ENCODE measurements at regions not wholly inside any gene's neighbourhood (a gene's known extent, or its start where the extent isn't known, plus 50 kb on each side); places are given as distances from the start of the nearest gene placed in this dataset.
"Not testable (repeated sequence)": the region's sequence is repeated elsewhere in the genome, so short reads cannot be mapped to it uniquely, and the experiment has no call there.

DNA sequence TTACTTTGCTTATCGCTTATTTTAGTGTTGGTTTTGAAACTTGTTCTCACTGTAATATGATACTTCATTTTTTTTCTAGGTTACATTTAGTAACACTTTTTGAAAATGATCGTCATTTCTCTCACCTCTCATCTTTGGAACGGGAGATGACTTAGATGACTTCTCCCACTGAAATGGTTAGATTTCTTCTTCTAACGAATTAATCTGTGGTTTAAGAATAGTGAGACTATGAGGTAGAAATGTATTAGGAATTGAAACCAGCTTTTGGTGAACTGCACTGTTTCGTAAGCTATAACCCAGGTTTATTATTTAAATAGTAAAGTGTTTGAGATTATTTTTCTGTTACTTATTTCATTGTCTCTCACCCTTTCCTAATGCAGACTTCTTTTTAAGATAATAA lies 93.7 kb downstream of the PRR15 start:
- TF ChIP-seq POLR2AphosphoS5 (IDR thresholded peaks at IDR 0.05) (no peak), POLR2A (IDR thresholded peaks at IDR 0.05) (no peak), EP300 (IDR thresholded peaks at IDR 0.05) (no peak)
- TF ChIP-seq, protein P1, sequence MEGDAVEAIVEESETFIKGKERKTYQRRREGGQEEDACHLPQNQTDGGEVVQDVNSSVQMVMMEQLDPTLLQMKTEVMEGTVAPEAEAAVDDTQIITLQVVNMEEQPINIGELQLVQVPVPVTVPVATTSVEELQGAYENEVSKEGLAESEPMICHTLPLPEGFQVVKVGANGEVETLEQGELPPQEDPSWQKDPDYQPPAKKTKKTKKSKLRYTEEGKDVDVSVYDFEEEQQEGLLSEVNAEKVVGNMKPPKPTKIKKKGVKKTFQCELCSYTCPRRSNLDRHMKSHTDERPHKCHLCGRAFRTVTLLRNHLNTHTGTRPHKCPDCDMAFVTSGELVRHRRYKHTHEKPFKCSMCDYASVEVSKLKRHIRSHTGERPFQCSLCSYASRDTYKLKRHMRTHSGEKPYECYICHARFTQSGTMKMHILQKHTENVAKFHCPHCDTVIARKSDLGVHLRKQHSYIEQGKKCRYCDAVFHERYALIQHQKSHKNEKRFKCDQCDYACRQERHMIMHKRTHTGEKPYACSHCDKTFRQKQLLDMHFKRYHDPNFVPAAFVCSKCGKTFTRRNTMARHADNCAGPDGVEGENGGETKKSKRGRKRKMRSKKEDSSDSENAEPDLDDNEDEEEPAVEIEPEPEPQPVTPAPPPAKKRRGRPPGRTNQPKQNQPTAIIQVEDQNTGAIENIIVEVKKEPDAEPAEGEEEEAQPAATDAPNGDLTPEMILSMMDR (IDR thresholded peaks at IDR 0.05): no peak
- DNase-seq (no peak), ATAC-seq (ENCODE audit: low FRiP score in 2 of 2) (no peak)
- H3K27me3 ChIP-seq: no peaks in the 10 kb centered on the region
- H3K9me3 ChIP-seq: no peaks in the 10 kb centered on the region
- H3K27ac ChIP-seq: no peak overlapping the region
- 78 to 84% methylated on average over 5 of the region's 5 CpGs for WGBS, 2 donors
- H3K4me3 ChIP-seq: no peak overlapping the region
- no peaks in the 10 kb centered on the region for H3K36me3 ChIP-seq
- no peaks in the 10 kb centered on the region for H3K4me1 ChIP-seq

DNA sequence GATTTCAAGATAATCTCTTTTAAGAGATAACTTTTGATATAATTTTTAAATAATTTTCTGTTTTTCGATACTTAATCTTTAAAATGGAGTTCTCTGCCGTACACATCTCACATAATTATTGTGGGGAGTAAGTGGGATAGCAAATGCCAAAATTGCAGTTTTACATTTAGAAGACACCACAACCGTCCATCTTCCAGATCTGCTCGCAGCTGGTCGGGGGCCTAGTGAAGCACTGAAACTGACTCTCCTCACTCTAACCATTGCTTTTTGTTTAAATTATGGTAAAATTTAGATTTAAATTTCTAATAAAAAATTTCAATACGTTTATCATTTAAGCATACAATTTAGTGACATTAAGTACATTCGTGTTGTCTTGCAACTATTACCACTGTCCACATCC lies 94.2 kb downstream of the PRR15 start:
- Histone ChIP-seq H3K27me3 (no peaks in the 10 kb centered on the region), H3K27ac (no peak overlapping the region), H3K36me3 (no peaks in the 10 kb centered on the region), H3K4me3 (no peak overlapping the region), H3K9me3 (no peaks in the 10 kb centered on the region), H3K4me1 (no peaks in the 10 kb centered on the region)
- TF ChIP-seq, protein P1 (IDR thresholded peaks at IDR 0.05): no peak
- TF ChIP-seq EP300 (IDR thresholded peaks at IDR 0.05) (no peak), POLR2AphosphoS5 (IDR thresholded peaks at IDR 0.05) (no peak), POLR2A (IDR thresholded peaks at IDR 0.05) (no peak)
- ATAC-seq (ENCODE audit: low FRiP score in 2 of 2) (no peak), DNase-seq (no peak)
- WGBS, 2 donors: 91 to 92% methylated on average over 7 of the region's 7 CpGs

DNA sequence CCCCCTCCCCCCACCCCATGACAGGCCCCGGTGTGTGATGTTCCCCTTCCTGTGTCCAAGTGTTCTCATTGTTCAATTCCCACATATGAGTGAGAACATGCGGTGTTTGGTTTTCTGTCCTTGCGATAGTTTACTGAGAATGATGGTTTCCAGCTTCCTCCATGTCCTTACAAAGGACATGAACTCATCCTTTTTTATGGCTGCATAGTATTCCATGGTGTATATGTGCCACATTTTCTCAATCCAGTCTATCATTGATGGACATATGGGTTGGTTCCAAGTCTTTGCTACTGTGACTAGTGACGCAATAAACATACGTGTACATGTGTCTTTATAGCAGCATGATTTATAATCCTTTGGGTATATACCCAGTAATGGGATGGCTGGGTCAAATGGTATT lies 95.6 kb downstream of the PRR15 start:
- not testable (repeated sequence) for H3K4me3 ChIP-seq; DNase-seq; H3K36me3 ChIP-seq; H3K9me3 ChIP-seq; H3K27ac ChIP-seq; H3K4me1 ChIP-seq; ATAC-seq (ENCODE audit: low FRiP score in 2 of 2); H3K27me3 ChIP-seq
- WGBS, 2 donors: 87% methylated on average over 5 of the region's 5 CpGs

DNA sequence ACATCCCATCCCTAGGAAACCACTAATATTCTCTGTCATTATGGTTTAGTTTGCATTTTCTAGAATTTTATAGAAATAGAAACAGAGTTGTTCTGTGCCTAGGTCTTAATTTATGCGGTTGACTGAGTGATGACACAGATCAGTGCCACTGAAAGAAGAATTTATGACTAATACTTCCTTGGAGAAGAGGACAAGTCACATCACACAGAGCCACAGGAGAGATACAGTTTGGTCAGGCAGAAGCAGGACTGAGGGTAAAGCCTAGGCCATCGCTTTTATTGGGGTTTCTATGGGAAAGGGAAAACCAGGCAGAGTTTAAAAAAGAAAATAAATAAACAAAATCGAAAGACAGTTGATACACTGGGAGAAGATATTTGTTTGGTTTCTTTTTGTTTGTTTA lies 99.3 kb downstream of the PRR15 start:
- not testable (repeated sequence) for H3K9me3 ChIP-seq; DNase-seq; H3K27ac ChIP-seq; ATAC-seq (ENCODE audit: low FRiP score in 2 of 2); H3K4me3 ChIP-seq; H3K36me3 ChIP-seq; H3K27me3 ChIP-seq; H3K4me1 ChIP-seq
- WGBS, 2 donors: 75 to 81% methylated on average over 3 of the region's 3 CpGs

DNA sequence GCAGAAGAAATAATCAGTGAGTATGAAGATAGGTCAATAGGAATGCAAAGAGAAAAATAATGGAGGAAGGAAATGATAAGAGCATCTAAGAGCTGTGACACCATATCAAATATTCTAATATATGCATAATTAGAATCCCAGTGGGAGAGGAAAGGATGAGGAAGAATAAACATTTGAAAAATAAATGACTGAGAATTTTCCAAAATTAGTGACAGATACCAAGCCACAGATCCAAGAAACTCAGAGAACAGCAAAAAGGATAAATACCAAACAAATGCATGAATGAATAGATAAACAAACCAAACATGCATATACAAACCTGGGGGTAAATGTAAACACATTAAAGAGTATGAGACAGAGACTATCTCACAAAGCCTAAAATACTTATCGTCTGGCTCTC lies 101.4 kb downstream of the PRR15 start:
- H3K4me1 ChIP-seq; DNase-seq; ATAC-seq (ENCODE audit: low FRiP score in 2 of 2); H3K36me3 ChIP-seq; H3K27me3 ChIP-seq; H3K4me3 ChIP-seq; H3K27ac ChIP-seq; H3K9me3 ChIP-seq: not testable (repeated sequence)
- WGBS, 2 donors: 71 to 80% methylated on average over 1 of the region's 1 CpG

DNA sequence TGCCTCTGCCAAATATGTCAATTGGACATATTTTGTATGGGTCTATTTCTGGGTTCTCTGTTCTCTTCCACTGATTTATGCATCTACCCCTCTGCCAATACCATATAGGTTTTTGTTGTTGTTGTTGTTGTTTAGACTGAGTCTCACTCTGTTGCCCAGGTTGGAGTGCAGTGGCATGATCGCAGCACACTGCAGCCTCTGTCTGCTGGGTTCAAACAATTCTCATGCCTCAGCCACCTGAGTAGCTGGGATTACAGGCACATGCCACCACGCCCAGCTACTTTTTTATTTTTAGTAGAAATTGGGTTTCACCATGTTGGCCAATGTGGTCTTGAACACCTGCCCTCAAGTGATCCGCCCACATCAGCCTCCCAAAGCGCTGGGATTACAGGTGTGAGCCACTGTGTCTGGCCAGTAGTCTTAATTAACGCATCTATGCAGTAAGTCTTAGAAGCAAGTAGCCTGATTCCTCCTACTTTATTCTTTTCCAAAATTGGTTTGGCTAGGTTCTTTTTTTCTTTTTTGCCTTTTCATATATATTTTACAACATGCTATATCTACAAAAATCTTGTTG lies 103.5 kb downstream of the PRR15 start:
- H3K27me3 ChIP-seq; ATAC-seq (ENCODE audit: low FRiP score in 2 of 2); DNase-seq; H3K9me3 ChIP-seq; H3K4me1 ChIP-seq; H3K4me3 ChIP-seq; H3K27ac ChIP-seq; H3K36me3 ChIP-seq: not testable (repeated sequence)
- 92 to 96% methylated on average over 3 to 5 of the region's 5 CpGs for WGBS, 2 donors

DNA sequence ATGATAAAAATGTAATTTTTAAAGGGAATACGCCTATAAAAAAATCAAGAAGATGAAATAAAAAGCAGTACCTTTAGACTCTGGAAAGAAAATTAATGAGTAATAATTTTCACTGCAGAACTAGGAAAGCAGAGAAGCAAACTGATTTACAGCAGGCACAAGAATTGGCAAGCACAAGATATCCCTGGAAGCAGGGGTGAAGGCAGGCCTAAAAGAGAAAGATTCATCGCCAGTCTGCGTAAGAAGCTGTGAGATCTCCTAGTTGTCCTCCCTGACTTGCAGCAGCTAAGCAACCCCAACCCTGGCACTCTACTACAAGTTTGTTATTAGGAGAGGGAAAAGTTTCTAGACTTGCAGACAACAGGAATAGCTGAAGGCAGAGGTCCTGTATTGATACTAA lies 107.7 kb downstream of the PRR15 start:
- 74 to 88% methylated on average over 3 of the region's 3 CpGs for WGBS, 2 donors
- not testable (repeated sequence) for ATAC-seq (ENCODE audit: low FRiP score in 2 of 2); H3K4me3 ChIP-seq; H3K4me1 ChIP-seq; H3K27me3 ChIP-seq; H3K36me3 ChIP-seq; H3K27ac ChIP-seq; H3K9me3 ChIP-seq; DNase-seq

DNA sequence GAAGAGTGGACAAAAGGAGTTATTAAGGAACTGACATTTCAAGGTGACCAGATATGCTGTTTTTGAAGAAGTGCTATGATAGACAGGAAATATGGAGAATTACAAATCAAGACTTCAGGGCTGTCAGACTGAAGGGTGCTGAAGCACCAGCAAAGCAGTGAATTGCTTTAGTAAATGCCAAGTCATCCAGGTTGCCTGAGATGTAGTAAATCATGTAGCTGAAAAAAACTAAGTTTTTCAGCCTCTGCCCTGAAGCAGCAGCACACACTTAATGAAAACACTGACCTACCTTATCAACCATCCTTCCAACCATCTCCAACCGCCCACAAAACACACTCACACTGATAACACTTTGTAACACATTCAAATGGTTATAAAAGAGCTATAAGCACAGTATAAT lies 110.0 kb downstream of the PRR15 start:
- H3K27ac ChIP-seq; H3K27me3 ChIP-seq; ATAC-seq (ENCODE audit: low FRiP score in 2 of 2); H3K9me3 ChIP-seq; H3K4me3 ChIP-seq; DNase-seq; H3K4me1 ChIP-seq; H3K36me3 ChIP-seq: not testable (repeated sequence)
- 67 to 95% methylated on average over 1 of the region's 1 CpG for WGBS, 2 donors

DNA sequence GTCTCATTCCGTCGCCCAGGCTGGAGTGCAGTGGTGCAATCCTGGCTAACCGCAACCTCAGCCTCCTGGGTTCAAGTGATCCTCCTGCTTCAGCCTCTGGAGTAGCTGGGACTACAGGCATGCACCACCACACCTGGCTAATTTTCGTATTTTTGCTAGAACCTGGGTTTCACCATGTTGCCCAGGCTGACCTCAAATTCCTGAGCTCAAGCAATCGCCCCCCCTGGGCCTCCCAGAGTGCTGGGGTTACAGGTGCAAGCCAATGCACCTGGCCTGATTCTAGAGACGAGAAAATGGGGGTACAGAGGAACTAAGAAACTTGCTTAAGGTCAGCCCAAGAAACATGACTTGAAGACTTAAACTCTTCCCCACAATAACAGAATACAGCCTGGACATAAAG lies 111.0 kb downstream of the PRR15 start:
- ATAC-seq (ENCODE audit: low FRiP score in 2 of 2); H3K4me3 ChIP-seq; H3K9me3 ChIP-seq; H3K27me3 ChIP-seq; H3K4me1 ChIP-seq; H3K27ac ChIP-seq; DNase-seq; H3K36me3 ChIP-seq: not testable (repeated sequence)
- 84% methylated on average over 5 of the region's 6 CpGs; no CpG with 5 or more reads in 1 of the 2 donors for WGBS, 2 donors

DNA sequence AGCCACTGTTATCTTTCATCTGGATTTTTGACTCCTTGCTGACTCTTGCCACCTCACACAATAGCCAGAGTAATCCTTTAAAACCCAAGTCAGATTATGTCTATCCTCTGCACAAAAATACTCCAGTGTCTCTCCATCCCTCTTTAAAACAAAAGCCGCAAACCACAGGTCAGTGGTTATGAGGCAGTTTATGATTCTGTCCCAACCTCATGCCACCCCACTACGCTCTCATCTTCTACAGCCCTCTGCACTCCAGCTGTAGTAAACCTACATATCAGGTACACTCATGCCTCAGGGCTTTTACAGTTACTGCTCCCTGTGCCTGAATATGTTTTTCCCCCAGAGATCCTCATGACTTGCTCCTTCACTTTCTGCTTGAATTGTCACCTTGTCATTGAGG lies 113.6 kb downstream of the PRR15 start:
- not testable (repeated sequence) for H3K4me3 ChIP-seq; H3K27me3 ChIP-seq; H3K4me1 ChIP-seq; H3K9me3 ChIP-seq; DNase-seq; H3K36me3 ChIP-seq; H3K27ac ChIP-seq; ATAC-seq (ENCODE audit: low FRiP score in 2 of 2)
- 92 to 93% methylated on average over 2 of the region's 2 CpGs for whole genome bisulfite sequencing, 2 donors

DNA sequence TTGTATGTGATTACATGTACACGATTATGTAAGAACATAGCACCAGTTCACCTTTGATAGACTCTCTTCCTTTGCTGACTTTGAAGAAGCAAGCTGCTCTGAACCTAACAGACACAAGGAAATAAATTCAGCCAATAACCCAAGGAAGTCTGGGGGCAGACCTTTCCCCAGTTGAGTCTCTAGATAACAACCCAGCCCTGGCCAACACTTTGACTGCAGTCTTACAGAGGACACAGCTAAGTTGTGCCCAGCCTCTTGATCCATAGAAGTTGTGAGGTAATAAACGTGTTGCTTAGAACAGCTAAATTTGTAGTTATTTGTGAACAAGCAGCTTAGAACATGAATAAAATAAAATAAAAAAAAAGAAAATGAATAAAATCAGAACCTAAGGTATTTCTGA lies 116.3 kb downstream of the PRR15 start:
- H3K9me3 ChIP-seq; H3K4me1 ChIP-seq; H3K4me3 ChIP-seq; ATAC-seq (ENCODE audit: low FRiP score in 2 of 2); DNase-seq; H3K36me3 ChIP-seq; H3K27ac ChIP-seq; H3K27me3 ChIP-seq: not testable (repeated sequence)
- WGBS, 2 donors: 59 to 66% methylated on average over 2 of the region's 2 CpGs
